ENCODE measurements at regions not wholly inside any gene's neighbourhood (a gene's known extent, or its start where the extent isn't known, plus 50 kb on each side); places are given as distances from the start of the nearest gene placed in this dataset.
"Not testable (repeated sequence)": the region's sequence is repeated elsewhere in the genome, so short reads cannot be mapped to it uniquely, and the experiment has no call there.

GRCh38 chr5:125064621-125065438 is 318.4 kb upstream of the ZNF608 start:
- peaks cover 6% of the 10 kb centered on the region for H3K9me3 ChIP-seq (ENCODE audit: control insufficient read depth, insufficient read depth, low read depth, low read length)
- H3K36me3 ChIP-seq (ENCODE audit: control insufficient read depth, insufficient read depth, low read length), result peaks cover 3% of the 10 kb centered on the region; the same call in 1 of the 2 replicates
- H3K4me3 ChIP-seq (ENCODE audit: low read depth, low read length), result no peak overlapping the region
- H3K27ac ChIP-seq (ENCODE audit: low read depth, low read length), result no peak overlapping the region
- no peak overlapping the region for H3K9ac ChIP-seq (ENCODE audit: low read length)
- H3K4me1 ChIP-seq (ENCODE audit: control insufficient read depth, insufficient read depth, low read length), result peaks cover 24% of the 10 kb centered on the region
- H3K27me3 ChIP-seq (ENCODE audit: control insufficient read depth, insufficient read depth, low read length), result no peaks in the 10 kb centered on the region

GRCh38 chr5:125065741-125066140 is 319.3 kb upstream of the ZNF608 start:
- Histone ChIP-seq H3K9ac (ENCODE audit: low read length) (no peak overlapping the region), H3K4me3 (ENCODE audit: low read depth, low read length) (no peak overlapping the region), H3K27me3 (ENCODE audit: control insufficient read depth, insufficient read depth, low read length) (no peaks in the 10 kb centered on the region), H3K27ac (ENCODE audit: low read depth, low read length) (no peak overlapping the region), H3K9me3 (ENCODE audit: control insufficient read depth, insufficient read depth, low read depth, low read length) (peaks cover 7% of the 10 kb centered on the region), H3K4me1 (ENCODE audit: control insufficient read depth, insufficient read depth, low read length) (peaks cover 18% of the 10 kb centered on the region), H3K36me3 (ENCODE audit: control insufficient read depth, insufficient read depth, low read length) (peaks cover 3% of the 10 kb centered on the region; the same call in 1 of the 2 replicates)

GRCh38 chr5:125070961-125071360 is 324.5 kb upstream of the ZNF608 start:
- Histone ChIP-seq H3K27me3 (ENCODE audit: control insufficient read depth, insufficient read depth, low read length) (no peaks in the 10 kb centered on the region), H3K27ac (ENCODE audit: low read depth, low read length) (no peak overlapping the region), H3K36me3 (ENCODE audit: control insufficient read depth, insufficient read depth, low read length) (peaks cover 3% of the 10 kb centered on the region; the same call in 1 of the 2 replicates), H3K9me3 (ENCODE audit: control insufficient read depth, insufficient read depth, low read depth, low read length) (peaks cover 38% of the 10 kb centered on the region), H3K9ac (ENCODE audit: low read length) (no peak overlapping the region), H3K4me3 (ENCODE audit: low read depth, low read length) (no peak overlapping the region), H3K4me1 (ENCODE audit: control insufficient read depth, insufficient read depth, low read length) (no peaks in the 10 kb centered on the region)

GRCh38 chr5:125073090-125073489 is 326.7 kb upstream of the ZNF608 start:
- no peak overlapping the region for H3K27ac ChIP-seq (ENCODE audit: low read depth, low read length)
- H3K9ac ChIP-seq (ENCODE audit: low read length), result no peak overlapping the region
- H3K4me1 ChIP-seq (ENCODE audit: control insufficient read depth, insufficient read depth, low read length), result no peaks in the 10 kb centered on the region
- no peak overlapping the region for H3K4me3 ChIP-seq (ENCODE audit: low read depth, low read length)
- H3K27me3 ChIP-seq (ENCODE audit: control insufficient read depth, insufficient read depth, low read length), result no peaks in the 10 kb centered on the region
- H3K9me3 ChIP-seq (ENCODE audit: control insufficient read depth, insufficient read depth, low read depth, low read length), result peaks cover 47% of the 10 kb centered on the region
- H3K36me3 ChIP-seq (ENCODE audit: control insufficient read depth, insufficient read depth, low read length), result peaks cover 3% of the 10 kb centered on the region; the same call in 1 of the 2 replicates

GRCh38 chr5:125075567-125075966 is 329.1 kb upstream of the ZNF608 start:
- H3K9ac ChIP-seq (ENCODE audit: low read length), result no peak overlapping the region
- no peaks in the 10 kb centered on the region for H3K4me1 ChIP-seq (ENCODE audit: control insufficient read depth, insufficient read depth, low read length)
- no peaks in the 10 kb centered on the region for H3K27me3 ChIP-seq (ENCODE audit: control insufficient read depth, insufficient read depth, low read length)
- peaks cover 51% of the 10 kb centered on the region for H3K9me3 ChIP-seq (ENCODE audit: control insufficient read depth, insufficient read depth, low read depth, low read length)
- no peak overlapping the region for H3K27ac ChIP-seq (ENCODE audit: low read depth, low read length)
- no peak overlapping the region for H3K4me3 ChIP-seq (ENCODE audit: low read depth, low read length)
- H3K36me3 ChIP-seq (ENCODE audit: control insufficient read depth, insufficient read depth, low read length), result no peaks in the 10 kb centered on the region

- H3K4me3 ChIP-seq (ENCODE audit: low read depth, low read length); H3K27me3 ChIP-seq (ENCODE audit: control insufficient read depth, insufficient read depth, low read length); H3K9ac ChIP-seq (ENCODE audit: low read length); H3K27ac ChIP-seq (ENCODE audit: low read depth, low read length); H3K36me3 ChIP-seq (ENCODE audit: control insufficient read depth, insufficient read depth, low read length); H3K4me1 ChIP-seq (ENCODE audit: control insufficient read depth, insufficient read depth, low read length): not testable (repeated sequence)
- H3K9me3 ChIP-seq (ENCODE audit: control insufficient read depth, insufficient read depth, low read depth, low read length), result peaks cover 27% of the 10 kb centered on the region
Observed at GRCh38 chr5:125079028-125079427, 332.6 kb upstream of the ZNF608 start.

- H3K27ac ChIP-seq (ENCODE audit: low read depth, low read length), result no peak overlapping the region
Observed at GRCh38 chr5:125081101-125081500, 334.7 kb upstream of the ZNF608 start.

GRCh38 chr5:125083981-125084380 is 337.5 kb upstream of the ZNF608 start:
- no peak overlapping the region for H3K9ac ChIP-seq (ENCODE audit: low read length)
- peaks cover 15% of the 10 kb centered on the region for H3K9me3 ChIP-seq (ENCODE audit: control insufficient read depth, insufficient read depth, low read depth, low read length)
- H3K4me1 ChIP-seq (ENCODE audit: control insufficient read depth, insufficient read depth, low read length), result no peaks in the 10 kb centered on the region
- no peak overlapping the region for H3K4me3 ChIP-seq (ENCODE audit: low read depth, low read length)
- no peaks in the 10 kb centered on the region for H3K27me3 ChIP-seq (ENCODE audit: control insufficient read depth, insufficient read depth, low read length)
- H3K27ac ChIP-seq (ENCODE audit: low read depth, low read length), result no peak overlapping the region
- H3K36me3 ChIP-seq (ENCODE audit: control insufficient read depth, insufficient read depth, low read length), result no peaks in the 10 kb centered on the region

More at GRCh38 chr5:125081101-125081500, 334.7 kb upstream of the ZNF608 start:
- Histone ChIP-seq H3K4me1 (ENCODE audit: control insufficient read depth, insufficient read depth, low read length) (no peaks in the 10 kb centered on the region), H3K4me3 (ENCODE audit: low read depth, low read length) (no peak overlapping the region), H3K27me3 (ENCODE audit: control insufficient read depth, insufficient read depth, low read length) (no peaks in the 10 kb centered on the region), H3K9me3 (ENCODE audit: control insufficient read depth, insufficient read depth, low read depth, low read length) (peaks cover 21% of the 10 kb centered on the region), H3K36me3 (ENCODE audit: control insufficient read depth, insufficient read depth, low read length) (no peaks in the 10 kb centered on the region), H3K9ac (ENCODE audit: low read length) (no peak overlapping the region)

- Histone ChIP-seq H3K9me3 (ENCODE audit: control insufficient read depth, insufficient read depth, low read depth, low read length) (peaks cover 16% of the 10 kb centered on the region), H3K36me3 (ENCODE audit: control insufficient read depth, insufficient read depth, low read length) (no peaks in the 10 kb centered on the region), H3K27me3 (ENCODE audit: control insufficient read depth, insufficient read depth, low read length) (no peaks in the 10 kb centered on the region), H3K27ac (ENCODE audit: low read depth, low read length) (no peak overlapping the region), H3K4me1 (ENCODE audit: control insufficient read depth, insufficient read depth, low read length) (no peaks in the 10 kb centered on the region), H3K4me3 (ENCODE audit: low read depth, low read length) (no peak overlapping the region), H3K9ac (ENCODE audit: low read length) (no peak overlapping the region)
Observed at GRCh38 chr5:125085797-125086505, 339.5 kb upstream of the ZNF608 start.

- no peaks in the 10 kb centered on the region for H3K4me1 ChIP-seq (ENCODE audit: control insufficient read depth, insufficient read depth, low read length)
- peaks cover 20% of the 10 kb centered on the region for H3K9me3 ChIP-seq (ENCODE audit: control insufficient read depth, insufficient read depth, low read depth, low read length)
- H3K36me3 ChIP-seq (ENCODE audit: control insufficient read depth, insufficient read depth, low read length), result no peaks in the 10 kb centered on the region
- no peak overlapping the region for H3K4me3 ChIP-seq (ENCODE audit: low read depth, low read length)
- no peak overlapping the region for H3K9ac ChIP-seq (ENCODE audit: low read length)
- H3K27me3 ChIP-seq (ENCODE audit: control insufficient read depth, insufficient read depth, low read length), result no peaks in the 10 kb centered on the region
- H3K27ac ChIP-seq (ENCODE audit: low read depth, low read length), result no peak overlapping the region
Observed at GRCh38 chr5:125088522-125089105, 342.2 kb upstream of the ZNF608 start.

- not testable (repeated sequence) for H3K4me3 ChIP-seq (ENCODE audit: low read depth, low read length); H3K9ac ChIP-seq (ENCODE audit: low read length); H3K4me1 ChIP-seq (ENCODE audit: control insufficient read depth, insufficient read depth, low read length); H3K27me3 ChIP-seq (ENCODE audit: control insufficient read depth, insufficient read depth, low read length); H3K36me3 ChIP-seq (ENCODE audit: control insufficient read depth, insufficient read depth, low read length); H3K27ac ChIP-seq (ENCODE audit: low read depth, low read length)
- peaks cover 29% of the 10 kb centered on the region for H3K9me3 ChIP-seq (ENCODE audit: control insufficient read depth, insufficient read depth, low read depth, low read length)
Observed at GRCh38 chr5:125092138-125092537, 345.7 kb upstream of the ZNF608 start.

Data from HUES6 (cell line).